ENCODE measurements at regions not wholly inside any gene's neighbourhood (a gene's known extent, or its start where the extent isn't known, plus 50 kb on each side); places are given as distances from the start of the nearest gene placed in this dataset.
"Not testable (repeated sequence)": the region's sequence is repeated elsewhere in the genome, so short reads cannot be mapped to it uniquely, and the experiment has no call there.

DNA sequence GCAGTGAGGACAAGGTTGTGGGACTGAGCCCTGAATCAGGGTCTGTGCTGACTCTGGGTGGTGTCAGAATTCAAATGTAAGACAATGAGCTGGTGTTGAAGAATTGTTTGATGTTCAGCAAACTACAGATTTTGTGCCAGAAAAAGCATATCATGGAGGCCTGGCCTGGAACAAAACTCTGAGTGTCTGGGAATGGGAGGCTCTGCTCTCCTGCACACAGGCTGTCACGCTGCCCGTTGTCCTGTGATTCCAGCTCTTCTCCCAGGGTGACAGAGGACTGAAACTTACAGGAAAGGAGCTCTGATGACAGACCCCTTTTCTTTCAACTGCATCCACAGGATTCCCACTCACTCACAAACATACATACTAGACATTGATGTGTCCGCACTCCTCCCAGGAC, 120.1 kb downstream of the ZNF486 start:
- DNase-seq (ENCODE audit: low read depth) = no peak
- TF ChIP-seq, protein P1, sequence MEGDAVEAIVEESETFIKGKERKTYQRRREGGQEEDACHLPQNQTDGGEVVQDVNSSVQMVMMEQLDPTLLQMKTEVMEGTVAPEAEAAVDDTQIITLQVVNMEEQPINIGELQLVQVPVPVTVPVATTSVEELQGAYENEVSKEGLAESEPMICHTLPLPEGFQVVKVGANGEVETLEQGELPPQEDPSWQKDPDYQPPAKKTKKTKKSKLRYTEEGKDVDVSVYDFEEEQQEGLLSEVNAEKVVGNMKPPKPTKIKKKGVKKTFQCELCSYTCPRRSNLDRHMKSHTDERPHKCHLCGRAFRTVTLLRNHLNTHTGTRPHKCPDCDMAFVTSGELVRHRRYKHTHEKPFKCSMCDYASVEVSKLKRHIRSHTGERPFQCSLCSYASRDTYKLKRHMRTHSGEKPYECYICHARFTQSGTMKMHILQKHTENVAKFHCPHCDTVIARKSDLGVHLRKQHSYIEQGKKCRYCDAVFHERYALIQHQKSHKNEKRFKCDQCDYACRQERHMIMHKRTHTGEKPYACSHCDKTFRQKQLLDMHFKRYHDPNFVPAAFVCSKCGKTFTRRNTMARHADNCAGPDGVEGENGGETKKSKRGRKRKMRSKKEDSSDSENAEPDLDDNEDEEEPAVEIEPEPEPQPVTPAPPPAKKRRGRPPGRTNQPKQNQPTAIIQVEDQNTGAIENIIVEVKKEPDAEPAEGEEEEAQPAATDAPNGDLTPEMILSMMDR (IDR thresholded peaks at IDR 0.05; ENCODE audit: insufficient read depth, low read length) = no peak

GRCh38 chr19:20285876-20286275, 118.9 kb downstream of the ZNF486 start:
- not testable (repeated sequence) for H3K4me3 ChIP-seq (ENCODE audit: low read depth, low read length); DNase-seq (ENCODE audit: low read depth)

More for the DNA sequence above, 120.1 kb downstream of the ZNF486 start:
- H3K4me3 ChIP-seq (ENCODE audit: low read depth, low read length) = no peak overlapping the region

- DNase-seq (ENCODE audit: low read depth) = no peak
- TF ChIP-seq, protein P1 (IDR thresholded peaks at IDR 0.05; ENCODE audit: insufficient read depth, low read length) = no peak
- H3K4me3 ChIP-seq (ENCODE audit: low read depth, low read length) = no peak overlapping the region
These were observed 112.5 kb downstream of the ZNF486 start for GRCh38 chr19:20279516-20279915.

DNA sequence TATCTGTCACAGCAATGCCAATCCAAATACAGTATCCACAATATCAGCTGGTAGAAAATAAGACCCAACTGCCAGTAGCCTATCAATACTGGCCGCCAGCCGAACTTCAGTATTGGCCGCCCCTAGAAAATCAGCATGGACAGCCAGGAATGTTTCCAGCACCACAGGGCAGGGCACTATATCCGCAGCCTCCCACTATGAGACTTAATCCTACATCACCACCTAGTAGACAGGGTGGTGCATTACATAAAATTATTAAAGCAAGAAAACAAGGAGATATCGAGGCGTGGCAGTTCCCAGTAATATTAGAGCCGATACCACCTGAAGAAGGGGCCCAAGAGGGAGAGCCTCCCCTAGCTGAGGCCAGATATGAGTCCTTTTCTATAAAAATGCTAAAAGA, 111.3 kb downstream of the ZNF486 start:
- TF ChIP-seq, protein P1 (IDR thresholded peaks at IDR 0.05; ENCODE audit: insufficient read depth, low read length) = no peak
- no peak for DNase-seq (ENCODE audit: low read depth)
- H3K4me3 ChIP-seq (ENCODE audit: low read depth, low read length) = no peak overlapping the region

DNA sequence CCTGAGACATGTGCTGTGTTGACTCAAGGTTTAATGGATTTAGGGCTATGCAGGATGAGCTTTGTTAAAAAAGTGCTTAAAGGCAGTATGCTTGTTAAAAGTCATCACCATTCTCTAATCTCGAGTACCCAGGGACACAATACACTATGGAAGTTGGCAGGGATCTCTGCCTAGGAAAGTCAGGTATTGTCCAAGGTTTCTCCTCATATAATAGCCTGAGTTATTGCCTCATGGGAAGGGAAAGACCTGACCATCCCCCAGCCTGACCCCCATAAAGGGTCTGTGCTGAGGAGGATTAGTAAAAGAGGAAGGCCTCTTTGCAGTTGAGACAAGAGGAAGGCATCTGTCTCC, 109.7 kb downstream of the ZNF486 start:
- H3K4me3 ChIP-seq (ENCODE audit: low read depth, low read length); DNase-seq (ENCODE audit: low read depth): not testable (repeated sequence)

GRCh38 chr19:20276011-20276731, 109.2 kb downstream of the ZNF486 start:
- no peak for DNase-seq (ENCODE audit: low read depth)
- H3K4me3 ChIP-seq (ENCODE audit: low read depth, low read length) = no peak overlapping the region
- TF ChIP-seq, protein P1 (IDR thresholded peaks at IDR 0.05; ENCODE audit: insufficient read depth, low read length) = no peak

GRCh38 chr19:20273951-20274570, 107.0 kb downstream of the ZNF486 start:
- TF ChIP-seq, protein P1 (IDR thresholded peaks at IDR 0.05; ENCODE audit: insufficient read depth, low read length) = no peak
- no peak for DNase-seq (ENCODE audit: low read depth)

DNA sequence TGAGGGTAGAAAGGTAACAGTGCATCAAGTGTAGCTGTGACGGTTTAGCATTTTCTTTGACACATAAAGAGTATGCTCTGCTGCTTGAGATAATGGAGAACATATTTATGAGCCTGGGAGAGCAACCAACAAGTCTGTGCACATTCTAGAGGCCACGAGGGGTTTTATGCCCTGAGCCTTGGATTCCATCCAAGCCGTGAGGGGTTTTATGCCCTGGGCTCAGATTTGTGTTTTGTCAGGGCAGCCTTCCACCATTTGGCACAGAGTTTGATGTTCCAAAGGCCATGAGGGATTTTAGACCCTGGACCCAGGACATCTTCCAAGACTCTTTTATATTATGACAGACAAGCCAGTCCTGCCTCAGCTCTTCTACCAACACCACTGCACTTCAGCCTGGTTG, 106.4 kb downstream of the ZNF486 start:
- DNase-seq (ENCODE audit: low read depth) = no peak
- no peak overlapping the region for H3K4me3 ChIP-seq (ENCODE audit: low read depth, low read length)

More at GRCh38 chr19:20273951-20274570, 107.0 kb downstream of the ZNF486 start:
- no peak overlapping the region for H3K4me3 ChIP-seq (ENCODE audit: low read depth, low read length)

GRCh38 chr19:20272627-20273010, 105.6 kb downstream of the ZNF486 start:
- not testable (repeated sequence) for H3K4me3 ChIP-seq (ENCODE audit: low read depth, low read length)

More for the DNA sequence above, 106.4 kb downstream of the ZNF486 start:
- TF ChIP-seq, protein P1 (IDR thresholded peaks at IDR 0.05; ENCODE audit: insufficient read depth, low read length) = no peak

DNA sequence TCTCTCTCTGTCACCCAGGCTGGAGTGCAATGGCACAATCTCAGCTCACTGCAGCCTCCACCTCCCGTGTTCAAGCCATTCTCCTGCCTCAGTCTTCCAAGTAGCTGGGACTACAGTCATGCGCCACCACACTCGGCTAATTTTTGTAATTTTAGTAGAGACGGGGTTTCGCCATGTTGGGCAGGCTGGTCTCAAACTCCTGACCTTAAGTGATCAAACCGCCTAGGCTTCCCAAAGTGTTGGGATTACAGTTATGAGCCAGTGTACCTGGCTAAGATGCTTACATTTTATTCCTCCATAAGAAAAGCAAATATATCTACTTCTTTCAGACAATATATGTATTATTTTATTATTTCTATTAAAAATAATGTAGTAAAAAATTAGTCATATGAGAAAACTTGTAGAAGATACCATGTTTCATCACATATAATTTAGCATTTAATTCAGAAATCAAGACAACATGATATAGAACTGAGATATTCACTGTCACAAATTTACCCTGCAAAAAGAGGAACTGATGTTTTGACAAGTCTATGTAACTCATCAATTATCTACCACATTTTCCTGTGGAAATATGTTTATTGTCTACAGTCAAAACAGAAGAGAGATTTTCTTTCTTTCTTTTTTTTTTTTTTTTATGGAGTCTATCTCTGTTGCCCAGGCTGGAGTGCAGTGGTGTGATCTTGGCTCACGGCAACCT, 105.1 kb downstream of the ZNF486 start:
- not testable (repeated sequence) for DNase-seq (ENCODE audit: low read depth)

More at GRCh38 chr19:20272627-20273010, 105.6 kb downstream of the ZNF486 start:
- DNase-seq (ENCODE audit: low read depth) = not testable (repeated sequence)

More for the DNA sequence above, 105.1 kb downstream of the ZNF486 start:
- not testable (repeated sequence) for H3K4me3 ChIP-seq (ENCODE audit: low read depth, low read length)

Measured in fibroblast of the aortic adventitia (primary cell).